OCI-LY7 (cell line): ENCODE measurements at regions not wholly inside any gene's neighbourhood (a gene's known extent, or its start where the extent isn't known, plus 50 kb on each side); places are given as distances from the start of the nearest gene placed in this dataset.

Experiments used
- BruUV-seq: library from RNA; stranded (reverse); fragments of 400-500 nt; replicated peaks from 2 replicates; lab custom pipeline; 2021; lab: Mats Ljungman, UMichigan
- CTCF ChIA-PET: fragments of 300-600 bp; sonication (Branson Sonifier 250); formaldehyde crosslinking; loops from one replicate; lab custom pipeline; 2022; ENCODE audit warnings: antibody characterized with exemption; ENCODE audit not compliant: unreplicated experiment; lab: Charles Lee
- POLR2A ChIA-PET: fragments of 300-600 bp; sonication (Branson Sonifier 250); formaldehyde crosslinking; loops from one replicate; lab custom pipeline; 2022; ENCODE audit warnings: antibody characterized with exemption; lab: Charles Lee
- DNase-seq: peaks from one replicate; pipeline ENCODE4 v3.0.0-alpha.2; 2015; ENCODE audit warnings: low spot score
- H2AFZ ChIP-seq: fragments of 200-600 bp; sonication (generic), shearing (Covaris generic); 2 replicates; pipeline ENCODE4 v1.6.1; 2014; ENCODE audit warnings: mild to moderate bottlenecking, antibody characterized with exemption, low read length, moderate library complexity
- H3K27ac ChIP-seq: fragments of 200-600 bp; sonication (generic); 2 replicates; pipeline ENCODE4 v1.5.1; 2014; ENCODE audit warnings: mixed run types, low read depth, mild to moderate bottlenecking, moderate library complexity, low read length, inconsistent platforms; ENCODE audit not compliant: poor library complexity, severe bottlenecking
- H3K36me3 ChIP-seq: fragments of 200-600 bp; sonication (generic); 2 replicates; pipeline ENCODE4 v1.6.1; 2014; ENCODE audit warnings: mild to moderate bottlenecking, antibody characterized with exemption, low read length, moderate library complexity, mixed read lengths; ENCODE audit not compliant: insufficient read depth
- H3K4me1 ChIP-seq: fragments of 200-600 bp; sonication (generic); 2 replicates; pipeline ENCODE4 v1.5.1; 2014; ENCODE audit warnings: mild to moderate bottlenecking, low read length; ENCODE audit not compliant: insufficient read depth, poor library complexity, severe bottlenecking
- H3K4me2 ChIP-seq: fragments of 200-600 bp; sonication (generic); 2 replicates; pipeline ENCODE4 v1.6.1; 2014; ENCODE audit warnings: mild to moderate bottlenecking, low read length
- H3K4me3 ChIP-seq: fragments of 200-600 bp; sonication (generic); 2 replicates; pipeline ENCODE4 v1.5.1; 2014; ENCODE audit warnings: mild to moderate bottlenecking, low read depth, low read length; ENCODE audit not compliant: poor library complexity, severe bottlenecking
- H3K79me2 ChIP-seq: fragments of 200-600 bp; sonication (generic); 2 replicates; pipeline ENCODE4 v1.6.1; 2016; ENCODE audit warnings: low read depth, mild to moderate bottlenecking, low read length, moderate library complexity, mixed read lengths; ENCODE audit not compliant: insufficient read depth
- H3K9me2 ChIP-seq: fragments of 200-600 bp; sonication (generic); 2 replicates; pipeline ENCODE4 v1.6.1; 2016; ENCODE audit warnings: mild to moderate bottlenecking, low read length, mixed read lengths; ENCODE audit not compliant: insufficient read depth
- H3K9me3 ChIP-seq: fragments of 200-600 bp; sonication (generic); 2 replicates; pipeline ENCODE4 v1.6.1; 2014; ENCODE audit warnings: mild to moderate bottlenecking, mixed run types, low read length, mixed read lengths
- H4K20me1 ChIP-seq: fragments of 200-600 bp; sonication (generic); 2 replicates; pipeline ENCODE4 v1.6.1; 2014; ENCODE audit warnings: mild to moderate bottlenecking, antibody characterized with exemption, low read length, moderate library complexity, mixed read lengths; ENCODE audit not compliant: insufficient read depth
- EZH2phosphoT487 ChIP-seq: fragments of 200-600 bp; sonication (generic); IDR thresholded peaks from 2 replicates; pipeline ENCODE4 v1.6.1; 2018; ENCODE audit warnings: low read depth, borderline replicate concordance, mild to moderate bottlenecking, mixed run types, antibody characterized with exemption, low read length, moderate library complexity, mixed read lengths
- intact Hi-C: fragments of 100-400 bp; cut with micrococcal nuclease; formaldehyde crosslinking; loops from one replicate; pipeline ENCODE4 v1.10.0; 2022; ENCODE audit not compliant: unreplicated experiment
- TF ChIP-seq, protein P1 (sequence below): fragments of 200-600 bp; sonication (generic); conservative IDR thresholded peaks from 2 replicates; pipeline ENCODE4 v1.5.1; 2014; ENCODE audit warnings: mild to moderate bottlenecking, antibody characterized with exemption, low read length, moderate library complexity, mixed read lengths

DNA sequence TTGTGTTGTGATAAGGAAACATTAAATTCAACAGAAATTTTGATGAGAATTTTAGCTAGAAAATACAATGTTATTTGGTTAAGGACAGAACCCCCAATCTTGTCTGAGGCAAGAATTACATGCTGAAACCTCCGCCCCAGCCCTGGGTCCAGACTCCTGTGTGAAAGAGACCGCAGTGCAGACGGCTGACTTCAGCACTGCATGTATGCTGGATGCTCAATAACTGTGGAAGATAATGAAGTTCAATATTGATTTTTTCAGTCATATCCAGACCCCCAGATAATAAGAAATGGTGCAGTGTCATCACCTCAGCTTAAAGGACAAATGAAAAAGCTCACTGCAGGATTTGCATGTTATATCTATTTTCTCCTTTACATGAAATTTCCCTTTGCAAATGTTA, 188.3 kb upstream of the CNTN4 start:
- DNase-seq, result no peak
- CTCF ChIA-PET, result no interaction called here
- H3K4me1 ChIP-seq, result no peaks in the 10 kb centered on the region
- H3K4me2 ChIP-seq, result no peak overlapping the region
- no peak overlapping the region for H2AFZ ChIP-seq
- no peaks in the 10 kb centered on the region for H4K20me1 ChIP-seq
- TF ChIP-seq, protein P1, sequence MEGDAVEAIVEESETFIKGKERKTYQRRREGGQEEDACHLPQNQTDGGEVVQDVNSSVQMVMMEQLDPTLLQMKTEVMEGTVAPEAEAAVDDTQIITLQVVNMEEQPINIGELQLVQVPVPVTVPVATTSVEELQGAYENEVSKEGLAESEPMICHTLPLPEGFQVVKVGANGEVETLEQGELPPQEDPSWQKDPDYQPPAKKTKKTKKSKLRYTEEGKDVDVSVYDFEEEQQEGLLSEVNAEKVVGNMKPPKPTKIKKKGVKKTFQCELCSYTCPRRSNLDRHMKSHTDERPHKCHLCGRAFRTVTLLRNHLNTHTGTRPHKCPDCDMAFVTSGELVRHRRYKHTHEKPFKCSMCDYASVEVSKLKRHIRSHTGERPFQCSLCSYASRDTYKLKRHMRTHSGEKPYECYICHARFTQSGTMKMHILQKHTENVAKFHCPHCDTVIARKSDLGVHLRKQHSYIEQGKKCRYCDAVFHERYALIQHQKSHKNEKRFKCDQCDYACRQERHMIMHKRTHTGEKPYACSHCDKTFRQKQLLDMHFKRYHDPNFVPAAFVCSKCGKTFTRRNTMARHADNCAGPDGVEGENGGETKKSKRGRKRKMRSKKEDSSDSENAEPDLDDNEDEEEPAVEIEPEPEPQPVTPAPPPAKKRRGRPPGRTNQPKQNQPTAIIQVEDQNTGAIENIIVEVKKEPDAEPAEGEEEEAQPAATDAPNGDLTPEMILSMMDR, result no peak
- no peak for TF ChIP-seq EZH2phosphoT487
- no peak overlapping the region for H3K27ac ChIP-seq
- POLR2A ChIA-PET, result interaction anchor here (0.5 kb wide), 3 partner anchors 21 to 1509 kb away, joined by 3 read pairs; no protein-coding TSS in a partner anchor
- no peaks in the 10 kb centered on the region for H3K36me3 ChIP-seq
- H3K79me2 ChIP-seq, result no peaks in the 10 kb centered on the region
- no peak overlapping the region for H3K4me3 ChIP-seq
- intact Hi-C loops, result loop anchor here (10.0 kb wide), 1 partner anchor 1486 kb away; no protein-coding TSS in a partner anchor
- no peaks in the 10 kb centered on the region for H3K9me3 ChIP-seq
- no TSS peak for BruUV-seq
- no peaks in the 10 kb centered on the region for H3K9me2 ChIP-seq

DNA sequence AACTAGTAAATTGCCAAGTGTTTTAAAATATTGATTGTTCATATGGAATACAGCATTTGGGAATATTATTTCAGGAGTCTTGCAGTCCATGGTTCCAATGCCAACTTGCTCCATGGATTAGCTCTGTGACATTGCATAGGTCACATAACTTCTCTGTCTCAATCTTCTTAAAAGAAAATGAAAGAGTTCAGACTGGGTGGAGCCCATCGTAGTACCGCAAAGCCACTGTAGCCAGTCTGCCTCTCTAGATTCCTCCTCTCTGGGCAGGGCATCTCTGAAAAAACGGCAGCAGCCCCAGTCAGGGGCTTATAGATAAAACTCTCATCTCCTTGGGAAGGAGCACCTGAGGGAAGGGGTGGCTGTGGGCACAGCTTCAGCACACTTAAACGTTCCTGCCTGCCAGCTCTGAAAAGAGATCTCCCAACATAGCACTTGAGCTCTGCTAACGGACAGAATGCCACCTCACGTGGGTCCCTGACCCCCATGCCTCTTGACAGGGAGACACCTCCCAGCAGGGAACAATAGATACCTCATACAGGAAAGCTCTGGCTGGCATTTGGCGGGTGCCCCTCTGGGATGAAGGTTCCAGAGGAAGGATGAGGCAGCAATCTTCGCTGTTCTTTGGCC, 168.8 kb upstream of the CNTN4 start:
- CTCF ChIA-PET, result no interaction called here
- H2AFZ ChIP-seq, result no peak overlapping the region
- no peaks in the 10 kb centered on the region for H3K9me2 ChIP-seq
- intact Hi-C loops, result no loop called here
- H3K4me2 ChIP-seq, result no peak overlapping the region
- no peaks in the 10 kb centered on the region for H3K4me1 ChIP-seq
- BruUV-seq, result no TSS peak
- POLR2A ChIA-PET, result no interaction called here
- TF ChIP-seq EZH2phosphoT487, result no peak
- TF ChIP-seq, protein P1, result no peak
- no peak for DNase-seq
- H3K27ac ChIP-seq, result no peak overlapping the region
- H3K9me3 ChIP-seq, result no peaks in the 10 kb centered on the region
- no peaks in the 10 kb centered on the region for H3K79me2 ChIP-seq
- H4K20me1 ChIP-seq, result no peaks in the 10 kb centered on the region
- no peaks in the 10 kb centered on the region for H3K36me3 ChIP-seq
- no peak overlapping the region for H3K4me3 ChIP-seq

DNA sequence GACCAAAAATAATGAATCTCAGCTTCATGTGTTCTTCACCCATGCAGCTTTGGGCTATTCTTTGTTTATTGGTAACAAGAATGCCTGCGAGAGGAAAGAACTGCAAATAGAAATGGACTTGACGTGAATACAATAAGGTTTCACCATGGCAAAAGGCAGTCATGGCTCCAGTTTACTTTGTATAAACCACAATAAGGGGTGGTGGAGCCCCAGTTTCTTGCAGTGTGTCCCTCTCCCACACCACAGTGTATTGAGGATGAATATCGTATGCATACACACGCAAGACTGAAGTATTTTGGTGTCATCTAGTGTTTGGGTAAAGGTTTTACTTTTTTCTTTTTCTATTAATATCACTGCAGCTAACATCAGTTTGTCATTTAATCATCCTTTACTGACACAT, 159.7 kb upstream of the CNTN4 start:
- Histone ChIP-seq H3K4me2 (no peak overlapping the region), H3K36me3 (no peaks in the 10 kb centered on the region), H3K9me3 (no peaks in the 10 kb centered on the region), H3K9me2 (no peaks in the 10 kb centered on the region), H4K20me1 (no peaks in the 10 kb centered on the region), H3K4me1 (no peaks in the 10 kb centered on the region), H2AFZ (no peak overlapping the region), H3K4me3 (no peak overlapping the region), H3K79me2 (no peaks in the 10 kb centered on the region), H3K27ac (no peak overlapping the region)
- ChIA-PET POLR2A (no interaction called here), CTCF (no interaction called here)
- BruUV-seq, result no TSS peak
- intact Hi-C loops, result no loop called here
- no peak for TF ChIP-seq EZH2phosphoT487
- no peak for DNase-seq
